Right lobe of liver (tissue), 6 donors: ENCODE measurements at regions not wholly inside any gene's neighbourhood (a gene's known extent, or its start where the extent isn't known, plus 50 kb on each side); places are given as distances from the start of the nearest gene placed in this dataset.

Source experiments
- ATAC-seq, 4 donors: fragments of 200-7000 bp; cut with Tn5 transposase; one replicate each; pipeline ENCODE4 v1.9.1; 2020; ENCODE audit warnings: mild to moderate bottlenecking in 4 of 4, moderate library complexity in 4 of 4
- DNase-seq, 3 donors: peaks; one replicate each; pipeline ENCODE4 v3.0.0-alpha.2; 2020
- H3K27ac ChIP-seq, 3 donors: fragments of 200-600 bp; one replicate each; pipeline ENCODE4 v1.8.0; 2022
- H3K27me3 ChIP-seq, 2 donors: fragments of 200-600 bp; one replicate each; pipeline ENCODE4 v1.8.0; 2022
- H3K36me3 ChIP-seq, 4 donors: fragments of 200-600 bp; sonication (generic) in 1 of 4; one replicate each; pipeline versions ENCODE4 v1.5.1 to v1.8.0; 2017 to 2022; ENCODE audit warnings: control low read depth in 1 of 4
- H3K4me1 ChIP-seq, 4 donors: fragments of 200-600 bp; sonication (generic) in 1 of 4; one replicate each; pipeline versions ENCODE4 v1.5.1 to v1.8.0; 2017 to 2022; ENCODE audit warnings: control low read depth in 1 of 4
- H3K4me3 ChIP-seq, 3 donors: fragments of 200-600 bp; one replicate each; pipeline ENCODE4 v1.8.0; 2022
- H3K9me3 ChIP-seq, 4 donors: fragments of 200-600 bp; sonication (generic) in 1 of 4; one replicate each; pipeline versions ENCODE4 v1.5.1 to v1.8.0; 2017 to 2022; ENCODE audit warnings: control low read depth in 1 of 4
- POLR2A ChIP-seq: fragments of 450-650 bp; IDR thresholded peaks from one replicate; pipeline ENCODE4 v1.6.1; 2017; ENCODE audit warnings: antibody characterized with exemption, mild to moderate bottlenecking
- WGBS: methylation state at CpG from one replicate; pipeline ENCODE4 v1.1.6; 2018; ENCODE audit warnings: low coverage, low lambda C conversion rate; ENCODE audit not compliant: insufficient coverage; ENCODE audit errors: missing lambda C conversion rate; 5-methylcytosine and 5-hydroxymethylcytosine counted together
- intact Hi-C, 2 donors: fragments of 100-400 bp; cut with DNase I; formaldehyde crosslinking; loops; one replicate each; pipeline versions ENCODE4 v1.11.2 to v1.14.1; 2022
- TF ChIP-seq, protein P1 (sequence below), 4 donors: fragments of 200-600 bp in 3 of 4; fragments of 450-650 bp in 1 of 4; IDR thresholded peaks; one replicate each; pipeline versions ENCODE4 v1.5.1 to v1.8.0; 2016 to 2022; ENCODE audit warnings: antibody characterized with exemption in 4 of 4, mild to moderate bottlenecking in 2 of 4
- donor health status: DM: no; HTN: yes; CAD: no.
- donor health status: DM: no; HTN: no; CAD: no.
- donor health status: DM: no; HTN: no; CAD: no.
- donor health status: DM: no; HTN: yes; CAD: no.
- donor health status: DM: no; HTN: yes; CAD: no.

DNA sequence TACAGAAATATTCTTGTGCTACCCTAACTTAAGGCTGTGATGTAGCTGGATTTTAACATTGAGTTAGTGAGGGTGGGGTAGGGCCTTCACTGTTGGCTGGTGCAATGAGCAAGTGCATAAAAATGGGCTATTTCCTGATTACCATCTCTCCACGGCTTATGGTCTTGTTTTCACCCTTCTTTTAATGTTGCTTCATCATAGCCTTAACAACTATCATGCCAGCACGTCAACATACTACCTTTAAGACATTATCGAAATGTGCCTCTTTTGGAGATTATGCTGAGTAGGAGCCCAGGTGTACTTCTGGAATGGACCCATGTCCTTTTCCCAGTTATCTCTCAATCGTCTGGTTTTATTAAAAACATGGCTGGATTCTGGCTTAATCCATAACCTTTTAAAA, 350.9 kb upstream of the ACTBL2 start:
- ATAC-seq = no peak
- no peak overlapping the region for H3K27ac ChIP-seq
- H3K4me3 ChIP-seq = no peak overlapping the region
- H3K4me1 ChIP-seq = no peaks in the 10 kb centered on the region
- intact Hi-C loops = no loop called here
- no peaks in the 10 kb centered on the region for H3K9me3 ChIP-seq
- H3K36me3 ChIP-seq = no peaks in the 10 kb centered on the region
- no peaks in the 10 kb centered on the region for H3K27me3 ChIP-seq
- 83% methylated on average over 4 of the region's 4 CpGs for WGBS
- no peak for DNase-seq
- no peak for TF ChIP-seq POLR2A
- TF ChIP-seq, protein P1, sequence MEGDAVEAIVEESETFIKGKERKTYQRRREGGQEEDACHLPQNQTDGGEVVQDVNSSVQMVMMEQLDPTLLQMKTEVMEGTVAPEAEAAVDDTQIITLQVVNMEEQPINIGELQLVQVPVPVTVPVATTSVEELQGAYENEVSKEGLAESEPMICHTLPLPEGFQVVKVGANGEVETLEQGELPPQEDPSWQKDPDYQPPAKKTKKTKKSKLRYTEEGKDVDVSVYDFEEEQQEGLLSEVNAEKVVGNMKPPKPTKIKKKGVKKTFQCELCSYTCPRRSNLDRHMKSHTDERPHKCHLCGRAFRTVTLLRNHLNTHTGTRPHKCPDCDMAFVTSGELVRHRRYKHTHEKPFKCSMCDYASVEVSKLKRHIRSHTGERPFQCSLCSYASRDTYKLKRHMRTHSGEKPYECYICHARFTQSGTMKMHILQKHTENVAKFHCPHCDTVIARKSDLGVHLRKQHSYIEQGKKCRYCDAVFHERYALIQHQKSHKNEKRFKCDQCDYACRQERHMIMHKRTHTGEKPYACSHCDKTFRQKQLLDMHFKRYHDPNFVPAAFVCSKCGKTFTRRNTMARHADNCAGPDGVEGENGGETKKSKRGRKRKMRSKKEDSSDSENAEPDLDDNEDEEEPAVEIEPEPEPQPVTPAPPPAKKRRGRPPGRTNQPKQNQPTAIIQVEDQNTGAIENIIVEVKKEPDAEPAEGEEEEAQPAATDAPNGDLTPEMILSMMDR (IDR thresholded peaks at IDR 0.05) = no peak

DNA sequence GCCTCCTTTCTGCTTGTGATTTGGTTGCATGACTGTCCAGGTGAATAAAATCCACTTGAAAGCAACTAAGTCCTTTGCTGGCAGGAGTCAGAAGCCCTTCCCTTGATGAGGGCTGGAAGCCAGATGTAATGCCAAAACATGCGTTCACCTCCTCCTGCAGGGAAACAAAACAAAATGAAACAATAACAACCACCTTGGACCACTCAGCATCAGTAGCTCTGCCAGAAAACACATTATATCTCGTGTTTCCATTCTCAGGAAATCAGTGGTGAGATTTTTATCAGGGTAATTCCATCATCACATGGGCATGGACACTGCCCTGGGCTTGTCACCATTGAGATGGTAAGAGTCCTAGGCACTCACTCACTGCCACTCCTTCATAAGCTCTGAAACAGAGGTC, 350.3 kb upstream of the ACTBL2 start:
- no peak overlapping the region for H3K27ac ChIP-seq
- no peak for DNase-seq
- no peaks in the 10 kb centered on the region for H3K4me1 ChIP-seq
- H3K9me3 ChIP-seq = no peaks in the 10 kb centered on the region
- 77% methylated on average over 2 of the region's 2 CpGs for WGBS
- no peak overlapping the region for H3K4me3 ChIP-seq
- intact Hi-C loops = no loop called here
- no peak for ATAC-seq
- TF ChIP-seq POLR2A = no peak
- H3K36me3 ChIP-seq = no peaks in the 10 kb centered on the region
- H3K27me3 ChIP-seq = no peaks in the 10 kb centered on the region

DNA sequence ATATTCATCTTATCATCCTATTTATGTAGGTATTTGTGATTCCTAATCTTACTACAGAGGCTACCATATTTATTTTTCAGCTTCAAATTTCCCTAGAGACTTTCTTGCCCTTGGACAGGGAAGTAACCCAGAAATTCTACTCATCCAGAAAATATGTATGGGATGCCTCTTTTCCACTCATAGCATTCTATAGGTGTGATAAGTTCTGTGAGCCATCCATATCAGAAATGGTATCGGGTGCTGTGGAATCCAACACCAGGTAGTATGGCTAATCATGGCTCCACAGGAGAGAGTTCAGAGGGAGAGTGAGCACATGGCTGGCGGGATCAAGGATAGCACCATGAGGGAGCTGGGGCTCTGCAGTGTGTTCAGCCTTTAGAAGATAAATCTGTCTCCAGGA, 349.3 kb upstream of the ACTBL2 start:
- Histone ChIP-seq H3K27me3 (no peaks in the 10 kb centered on the region), H3K9me3 (no peaks in the 10 kb centered on the region), H3K36me3 (no peaks in the 10 kb centered on the region), H3K27ac (no peak overlapping the region), H3K4me3 (no peak overlapping the region), H3K4me1 (no peaks in the 10 kb centered on the region)
- ATAC-seq (no peak), DNase-seq (no peak)
- no peak for TF ChIP-seq POLR2A
- TF ChIP-seq, protein P1 (IDR thresholded peaks at IDR 0.05) = no peak
- intact Hi-C loops = no loop called here
- WGBS = 90% methylated on average over 2 of the region's 2 CpGs

DNA sequence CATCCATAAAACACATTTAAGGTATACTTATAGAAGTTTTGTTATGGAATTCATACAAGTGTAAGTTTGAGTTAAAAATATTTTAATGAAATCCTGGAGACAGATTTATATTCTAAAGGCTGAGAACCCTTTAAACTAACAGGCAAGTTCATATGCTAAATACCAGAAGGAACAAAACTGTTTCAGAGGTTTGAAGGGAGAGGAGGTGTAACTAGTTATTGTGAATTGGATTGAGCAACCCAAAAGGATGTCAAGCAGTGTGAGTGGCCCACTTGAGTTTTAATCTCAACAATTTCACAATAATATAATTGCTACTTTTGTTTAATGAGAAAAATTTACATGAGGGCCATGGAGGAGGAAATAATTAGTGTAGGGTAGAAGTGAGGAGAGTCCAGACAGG, 348.5 kb upstream of the ACTBL2 start:
- no peak for ATAC-seq
- intact Hi-C loops = no loop called here
- no peaks in the 10 kb centered on the region for H3K4me1 ChIP-seq

DNA sequence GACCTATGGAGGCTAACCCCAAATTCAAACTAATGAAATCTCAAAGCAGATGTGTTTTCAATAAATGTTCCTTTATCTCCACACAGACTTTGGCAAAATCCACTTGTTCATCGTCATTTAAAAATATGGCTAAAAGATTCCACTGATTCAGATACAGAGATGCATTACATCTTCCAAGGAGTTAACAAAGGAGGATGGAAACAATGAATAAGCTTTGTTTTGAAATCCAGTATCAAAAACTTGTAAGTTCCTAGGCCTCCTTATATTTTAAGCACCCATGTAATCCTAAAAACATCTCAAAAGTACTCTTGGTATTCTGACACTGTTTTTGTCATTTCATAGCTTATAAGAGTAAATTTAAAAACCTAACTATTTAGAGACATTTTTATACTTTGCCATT, 345.6 kb upstream of the ACTBL2 start:
- Histone ChIP-seq H3K27ac (no peak overlapping the region), H3K36me3 (no peaks in the 10 kb centered on the region), H3K4me3 (no peak overlapping the region), H3K9me3 (no peaks in the 10 kb centered on the region), H3K27me3 (no peaks in the 10 kb centered on the region), H3K4me1 (no peaks in the 10 kb centered on the region)
- intact Hi-C loops = no loop called here
- 85% methylated on average over 1 of the region's 1 CpG for WGBS
- no peak for TF ChIP-seq POLR2A
- TF ChIP-seq, protein P1 (IDR thresholded peaks at IDR 0.05) = no peak
- ATAC-seq (no peak), DNase-seq (no peak)

More for the DNA sequence above, 348.5 kb upstream of the ACTBL2 start:
- TF ChIP-seq, protein P1 (IDR thresholded peaks at IDR 0.05) = no peak
- no peak for TF ChIP-seq POLR2A
- Histone ChIP-seq H3K27me3 (no peaks in the 10 kb centered on the region), H3K27ac (no peak overlapping the region), H3K9me3 (no peaks in the 10 kb centered on the region), H3K4me3 (no peak overlapping the region), H3K36me3 (no peaks in the 10 kb centered on the region)
- DNase-seq = no peak
